Gastrocnemius medialis (tissue), 4 donors: ENCODE measurements at regions not wholly inside any gene's neighbourhood (a gene's known extent, or its start where the extent isn't known, plus 50 kb on each side); places are given as distances from the start of the nearest gene placed in this dataset.

ENCODE experiments used
- ATAC-seq, 2 donors: fragments of 150-250 bp; one replicate each; pipeline ENCODE4 v1.9.1; 2016
- DNase-seq, 2 donors: peaks; one replicate each; pipeline ENCODE4 v3.0.0-alpha.2; 2019
- H3K27ac ChIP-seq, 4 donors: fragments of 200-600 bp; sonication (generic); 1 replicate in 1 of 4; 2 replicates in 3 of 4; pipeline ENCODE4 v1.5.1; 2016 to 2018; ENCODE audit warnings: mild to moderate bottlenecking in 2 of 4, moderate library complexity in 1 of 4
- H3K27me3 ChIP-seq, 3 donors: fragments of 200-600 bp; sonication (generic) in 2 of 3; 1 replicate in 1 of 3; 2 replicates in 2 of 3; pipeline versions ENCODE4 v1.5.1 to v1.6.0; 2016 to 2019; ENCODE audit warnings: mild to moderate bottlenecking in 1 of 3, moderate library complexity in 1 of 3
- H3K36me3 ChIP-seq, 2 donors: fragments of 200-600 bp; sonication (generic) in 1 of 2; one replicate each; pipeline ENCODE4 v1.5.1; 2017 to 2018
- H3K4me1 ChIP-seq, 2 donors: fragments of 200-600 bp; sonication (generic) in 1 of 2; one replicate each; pipeline ENCODE4 v1.5.1; 2016 to 2017; ENCODE audit warnings: mild to moderate bottlenecking in 2 of 2
- H3K4me3 ChIP-seq, 4 donors: fragments of 200-600 bp; sonication (generic) in 3 of 4; 1 replicate in 1 of 4; 2 replicates in 3 of 4; pipeline ENCODE4 v1.5.1; 2016 to 2019; ENCODE audit warnings: mild to moderate bottlenecking in 2 of 4
- H3K9me3 ChIP-seq, 3 donors: fragments of 200-600 bp; sonication (generic) in 2 of 3; 1 replicate in 1 of 3; 2 replicates in 2 of 3; pipeline ENCODE4 v1.5.1; 2016 to 2019
- CTCF ChIP-seq, 5 experiments: fragments of 450-650 bp in 3 of 5; fragments of 200-600 bp in 2 of 5; sonication (generic) in 2 of 5; IDR thresholded peaks in 4 of 5; conservative IDR thresholded peaks in 1 of 5; 1 replicate in 4 of 5; 2 replicates in 1 of 5; pipeline ENCODE4 v1.5.1; 2016 to 2019; ENCODE audit warnings: antibody characterized with exemption in 5 of 5, mild to moderate bottlenecking in 3 of 5, moderate library complexity in 3 of 5
- POLR2A ChIP-seq, 2 donors: fragments of 450-650 bp; IDR thresholded peaks; one replicate each; pipeline ENCODE4 v1.6.1; 2017; ENCODE audit warnings: antibody characterized with exemption in 2 of 2, mild to moderate bottlenecking in 2 of 2, moderate library complexity in 2 of 2
- in situ Hi-C, 4 donors: fragments of 200-750 bp; cut with MboI; loops; one replicate each; pipeline versions ENCODE4 v1.15.0 to v1.8.0; 2017; ENCODE audit warnings: low sequenced_read_pairs in 4 of 4
- intact Hi-C: fragments of 100-400 bp; cut with DNase I; formaldehyde crosslinking; loops from one replicate; pipeline ENCODE4 v1.15.1; 2023; ENCODE audit warnings: low total_unique reads
- microRNA-seq, 2 donors: library from miRNA; unstranded; fragments of <30 nt; microRNA quantifications; one replicate each; pipeline ENCODE4, GENCODE V29; 2016; ENCODE audit warnings: borderline replicate concordance in 2 of 2

- Histone ChIP-seq H3K27me3 (no peaks in the 10 kb centered on the region), H3K36me3 (no peaks in the 10 kb centered on the region), H3K4me3 (no peak overlapping the region), H3K27ac (no peak overlapping the region), H3K4me1 (no peaks in the 10 kb centered on the region), H3K9me3 (no peaks in the 10 kb centered on the region)
- TF ChIP-seq POLR2A (IDR thresholded peaks at IDR 0.05) = no peak
- TF ChIP-seq CTCF (IDR thresholded peaks at IDR 0.05 in 4 of 5, conservative IDR thresholded peaks at IDR 0.05 in 1 of 5) = no peak
- DNase-seq = no peak
- ATAC-seq = no peak
- in situ Hi-C loops (loop anchor here in 1 of 4 donors (25.0 kb wide), 1 partner anchor 356 kb away; no protein-coding TSS in a partner anchor), intact Hi-C loops (no loop called here)
Measured at GRCh38 chr5:129406440-129406839, 53.7 kb upstream of the ADAMTS19 start.

Small RNA genes lying in the stretch of these regions (microRNA-seq; reads per million reads assigned to microRNA genes)
- gene MIR4460 = 0 to 1.2 reads per million in 2 donors
